Activated CD8-positive, alpha-beta T cell treated with anti-CD3 and anti-CD28 coated beads, Interleukin-2, amount 10 ng/mL, durations not matched to agents 7 days and 5 days (primary cell): ENCODE measurements at regions not wholly inside any gene's neighbourhood (a gene's known extent, or its start where the extent isn't known, plus 50 kb on each side); places are given as distances from the start of the nearest gene placed in this dataset.
"Not testable (repeated sequence)": the region's sequence is repeated elsewhere in the genome, so short reads cannot be mapped to it uniquely, and the experiment has no call there.

Experiments
- ATAC-seq: fragments of 150-1000 bp; cut with Tn5 transposase; one replicate; pipeline ENCODE4 v1.10.0; 2021; ENCODE audit warnings: moderate library complexity
- CTCF ChIA-PET: fragments of 350-600 bp; sonication (Branson Sonifier 250); formaldehyde crosslinking; loops from one replicate; lab custom pipeline; 2021; ENCODE audit warnings: antibody characterized with exemption; lab: Charles Lee
- POLR2A ChIA-PET: fragments of 350-600 bp; sonication (Branson Sonifier 250); formaldehyde crosslinking; loops from one replicate; lab custom pipeline; 2021; ENCODE audit warnings: antibody characterized with exemption; lab: Charles Lee
- DNase-seq: peaks from one replicate; pipeline ENCODE4 v3.0.0-alpha.2; 2020
- H3K27ac Mint-ChIP-seq: one replicate; pipeline ENCODE4 v1.8.0; 2021; ENCODE audit warnings: mild to moderate bottlenecking, mixed read lengths
- H3K27me3 Mint-ChIP-seq: one replicate; pipeline ENCODE4 v1.8.0; 2021; ENCODE audit warnings: low read depth, mixed read lengths
- H3K36me3 Mint-ChIP-seq: one replicate; pipeline ENCODE4 v1.8.0; 2021; ENCODE audit warnings: low read depth, mixed read lengths
- H3K4me1 Mint-ChIP-seq: one replicate; pipeline ENCODE4 v1.8.0; 2021; ENCODE audit warnings: low read depth, mixed read lengths
- H3K4me3 Mint-ChIP-seq: one replicate; pipeline ENCODE4 v1.8.0; 2021; ENCODE audit warnings: mild to moderate bottlenecking, mixed read lengths
- H3K9me3 Mint-ChIP-seq: one replicate; pipeline ENCODE4 v1.8.0; 2022; ENCODE audit warnings: mixed read lengths; ENCODE audit not compliant: insufficient read depth

DNA sequence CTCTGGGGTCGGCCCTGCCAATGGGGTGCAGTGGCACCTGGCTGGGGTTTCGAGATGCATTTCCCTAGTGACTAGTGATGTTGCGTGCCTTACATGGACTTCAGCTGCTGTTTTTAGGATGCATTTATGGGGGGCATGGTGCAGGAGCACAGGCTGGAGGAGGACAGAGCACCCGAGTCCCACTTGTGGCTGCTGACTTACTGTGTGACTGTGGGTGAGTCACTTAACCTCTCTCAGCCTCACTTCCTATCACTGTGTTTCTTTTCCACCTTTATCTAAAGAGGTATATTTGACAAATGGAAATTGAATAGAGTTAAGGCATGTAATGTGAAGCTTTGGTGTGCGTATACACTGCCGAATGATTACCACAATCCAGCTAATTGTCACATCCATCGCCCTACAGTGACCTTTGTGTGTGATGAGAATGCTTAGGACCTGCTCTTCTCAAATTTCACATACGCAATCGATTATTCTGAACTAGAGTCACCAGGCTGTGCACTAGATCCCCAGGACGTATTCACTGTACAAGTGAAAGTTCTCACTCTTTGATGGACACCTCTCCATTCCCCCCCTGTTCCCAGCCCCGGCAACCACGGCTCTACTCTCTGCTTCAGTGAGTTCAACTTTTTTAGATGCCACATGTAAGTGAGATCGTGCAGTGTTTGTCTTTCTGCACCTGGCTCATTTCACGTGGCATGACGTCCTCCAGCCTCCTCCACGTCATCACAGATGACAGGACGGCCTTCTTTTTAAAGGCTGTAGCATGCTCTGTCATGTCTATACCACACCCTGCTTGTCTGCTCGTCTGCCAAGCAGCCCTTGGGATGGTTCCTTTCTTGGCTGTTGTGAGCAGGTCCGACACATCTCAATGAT is 202.3 kb downstream of the NPIPB11 start:
- CTCF ChIA-PET, POLR2A ChIA-PET, H3K36me3 Mint-ChIP-seq, H3K4me3 Mint-ChIP-seq, H3K4me1 Mint-ChIP-seq, H3K27ac Mint-ChIP-seq, H3K27me3 Mint-ChIP-seq, ATAC-seq, DNase-seq: not testable (repeated sequence)
- peaks cover 14% of the 10 kb centered on the region for H3K9me3 Mint-ChIP-seq

DNA sequence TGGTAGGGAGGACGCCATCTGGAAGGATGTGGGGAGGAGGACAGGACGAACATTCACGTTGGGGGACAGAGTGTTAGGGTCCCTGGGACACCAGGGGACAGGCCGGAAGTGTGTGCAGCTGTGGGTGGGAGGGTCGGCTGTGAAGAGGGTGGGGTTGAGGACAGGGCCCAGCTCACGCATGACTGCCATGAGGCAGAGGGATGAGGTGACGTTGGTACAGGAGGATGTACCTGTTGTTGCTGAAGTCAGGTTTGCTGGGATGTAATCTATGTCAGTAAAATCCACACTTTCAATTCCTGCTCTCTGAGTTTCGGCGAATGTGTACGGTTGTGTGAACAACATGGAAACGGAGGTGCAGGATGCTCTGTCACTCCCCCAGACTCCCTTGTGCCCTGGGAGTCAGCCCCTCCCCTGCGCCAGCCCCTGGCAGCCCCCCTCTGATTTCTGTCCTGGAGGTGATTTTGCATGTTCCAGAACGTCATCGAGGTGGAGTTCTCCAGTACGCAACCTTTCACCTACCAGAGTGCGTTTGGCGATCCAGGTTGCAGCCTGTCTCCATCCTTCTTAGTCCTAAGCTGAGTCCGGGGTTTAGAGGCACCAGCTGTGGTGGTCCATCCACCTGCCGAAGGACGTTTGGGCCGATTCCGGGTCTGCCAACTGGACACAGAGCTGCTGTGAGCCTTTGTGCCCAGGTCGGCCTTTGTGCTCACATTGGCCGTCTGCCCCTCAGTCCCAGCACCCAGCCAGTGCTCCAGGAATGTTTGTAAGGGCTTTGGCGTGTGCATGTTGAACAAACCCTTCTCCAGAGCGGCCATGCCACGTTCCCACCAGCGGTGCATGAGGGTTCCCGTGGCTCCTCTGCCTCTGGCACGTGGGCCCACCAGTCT is 203.2 kb downstream of the NPIPB11 start:
- H3K36me3 Mint-ChIP-seq, H3K27me3 Mint-ChIP-seq, CTCF ChIA-PET, POLR2A ChIA-PET, ATAC-seq, DNase-seq, H3K27ac Mint-ChIP-seq, H3K4me1 Mint-ChIP-seq, H3K4me3 Mint-ChIP-seq: not testable (repeated sequence)
- H3K9me3 Mint-ChIP-seq = peaks cover 14% of the 10 kb centered on the region

DNA sequence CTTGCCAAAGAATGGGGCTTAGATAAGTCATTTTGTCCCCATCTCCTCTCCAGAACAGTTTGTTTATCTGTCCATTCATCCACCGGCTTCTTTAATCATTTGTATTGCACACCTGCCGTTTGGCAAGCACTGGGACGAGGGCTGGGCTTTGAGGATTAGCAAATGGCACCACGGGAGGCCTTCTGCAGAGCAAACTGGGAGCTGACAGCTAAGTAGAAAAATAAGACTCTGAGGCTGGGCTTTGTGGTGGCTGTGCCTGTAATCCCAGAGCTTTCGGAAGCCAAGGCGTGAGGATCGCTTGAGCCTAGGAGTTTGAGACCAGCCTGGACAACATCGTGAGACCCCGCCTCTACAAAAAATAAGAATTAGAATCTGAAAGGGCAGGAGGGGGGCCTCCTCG is 203.9 kb downstream of the NPIPB11 start:
- H3K9me3 Mint-ChIP-seq = peaks cover 14% of the 10 kb centered on the region
- H3K27me3 Mint-ChIP-seq, H3K36me3 Mint-ChIP-seq, CTCF ChIA-PET, H3K4me1 Mint-ChIP-seq, POLR2A ChIA-PET, ATAC-seq, DNase-seq, H3K27ac Mint-ChIP-seq, H3K4me3 Mint-ChIP-seq: not testable (repeated sequence)

DNA sequence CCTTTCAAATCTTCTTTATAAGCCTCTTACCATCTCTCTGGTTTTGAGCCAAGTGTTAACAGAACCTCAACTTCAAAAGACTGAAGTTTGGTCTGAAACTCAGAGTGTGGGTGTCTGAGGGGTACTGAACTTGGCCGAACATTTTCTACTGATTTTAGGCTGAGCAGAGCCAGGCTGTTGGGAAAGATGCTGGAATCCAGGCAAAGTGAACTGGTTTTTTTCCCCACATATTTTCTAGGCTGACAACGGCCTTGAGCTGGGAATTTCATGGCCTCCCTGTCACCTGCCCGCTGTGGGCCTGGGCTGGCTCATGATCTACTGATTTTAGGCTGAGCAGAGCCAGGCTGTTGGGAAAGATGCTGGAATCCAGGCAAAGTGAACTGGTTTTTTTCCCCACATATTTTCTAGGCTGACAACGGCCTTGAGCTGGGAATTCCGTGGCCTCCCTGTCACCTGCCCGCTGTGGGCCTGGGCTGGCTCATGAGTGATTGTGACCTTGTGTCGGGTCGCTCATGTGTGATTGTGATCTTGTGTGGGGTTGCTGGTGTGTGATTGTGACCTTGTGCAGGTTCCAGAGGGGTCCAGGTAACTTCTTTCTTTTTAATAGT is 204.4 kb downstream of the NPIPB11 start:
- ATAC-seq, H3K4me3 Mint-ChIP-seq, POLR2A ChIA-PET, H3K36me3 Mint-ChIP-seq, H3K27ac Mint-ChIP-seq, DNase-seq, CTCF ChIA-PET, H3K27me3 Mint-ChIP-seq, H3K4me1 Mint-ChIP-seq: not testable (repeated sequence)
- H3K9me3 Mint-ChIP-seq = peaks cover 14% of the 10 kb centered on the region

DNA sequence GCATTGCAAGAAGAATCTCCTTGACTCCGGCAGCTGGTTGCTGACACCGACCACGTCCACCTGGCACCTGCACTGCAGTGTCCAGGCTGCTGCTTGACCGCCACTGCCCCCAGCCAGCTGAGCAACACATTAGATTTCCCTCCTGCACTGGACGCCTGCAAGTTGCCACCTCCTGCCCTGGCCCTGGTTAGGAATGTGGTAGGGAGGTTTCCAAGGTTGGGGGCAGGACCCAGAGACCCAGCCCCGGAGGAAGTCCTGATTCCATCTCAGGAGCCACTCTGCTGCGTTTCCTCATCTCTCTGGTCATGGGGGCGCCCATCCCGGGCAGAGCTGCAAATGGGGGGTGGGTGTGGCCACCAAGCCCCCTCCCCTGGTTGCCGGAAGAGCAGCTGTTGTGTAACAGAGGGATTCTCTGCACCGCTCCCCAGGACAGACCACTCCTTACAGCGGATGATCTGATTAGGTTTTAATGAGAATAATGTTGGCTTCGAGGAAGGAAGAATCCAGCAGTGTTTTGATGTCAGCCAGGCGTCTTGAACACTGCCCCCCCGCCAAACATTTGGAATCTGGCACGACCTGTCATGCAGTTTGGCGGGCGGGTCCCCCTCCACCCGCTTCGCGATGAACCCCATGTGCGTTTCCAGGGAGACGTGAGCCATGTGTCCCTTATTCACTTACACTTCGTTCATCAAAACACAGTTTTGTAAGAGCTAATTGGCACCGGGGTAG is 205.1 kb downstream of the NPIPB11 start:
- CTCF ChIA-PET, H3K36me3 Mint-ChIP-seq, POLR2A ChIA-PET, ATAC-seq, DNase-seq, H3K27me3 Mint-ChIP-seq, H3K4me1 Mint-ChIP-seq, H3K27ac Mint-ChIP-seq, H3K9me3 Mint-ChIP-seq, H3K4me3 Mint-ChIP-seq: not testable (repeated sequence)

DNA sequence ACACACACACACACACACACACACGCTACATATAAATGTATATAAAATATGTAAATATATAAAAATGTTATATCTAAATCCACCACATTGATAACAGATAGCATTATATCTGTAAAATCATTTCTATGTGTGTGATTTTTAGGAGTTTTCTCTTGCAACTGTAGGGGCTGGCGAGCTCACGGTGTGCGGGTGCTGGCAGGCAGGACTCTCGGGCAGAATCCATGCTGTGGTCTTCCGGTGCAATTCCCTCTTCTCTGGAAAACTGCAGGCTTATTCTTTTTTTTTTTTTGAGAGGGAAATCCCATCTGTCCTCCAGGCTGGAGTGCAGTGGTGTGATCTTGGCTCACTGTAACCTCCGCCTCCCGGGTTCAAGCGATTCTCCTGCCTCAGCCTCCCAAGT is 205.8 kb downstream of the NPIPB11 start:
- not testable (repeated sequence) for ATAC-seq

DNA sequence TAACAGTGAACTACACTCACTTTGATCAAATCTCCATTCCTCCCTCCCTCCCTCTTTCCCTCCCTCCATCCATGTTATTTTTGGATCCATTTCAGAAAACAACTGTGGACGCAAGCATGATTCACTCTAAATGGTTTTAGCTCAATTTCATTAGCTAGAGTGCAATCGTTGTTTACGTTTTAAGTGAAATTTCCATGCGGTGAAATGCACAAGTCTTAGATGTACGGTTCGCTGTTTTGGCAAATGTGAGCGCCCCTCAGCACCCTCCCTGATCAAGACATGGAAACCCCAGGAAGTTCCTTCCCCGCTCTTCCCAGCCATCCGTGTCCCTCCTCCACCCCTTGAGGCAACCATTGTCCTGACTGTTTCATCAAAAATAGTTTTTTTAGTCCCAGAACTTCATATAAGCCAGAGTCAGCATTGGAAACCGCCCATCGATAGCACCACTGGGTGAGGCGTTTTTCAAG is 206.3 kb downstream of the NPIPB11 start:
- H3K4me3 Mint-ChIP-seq, CTCF ChIA-PET, H3K4me1 Mint-ChIP-seq, POLR2A ChIA-PET, H3K36me3 Mint-ChIP-seq, H3K27me3 Mint-ChIP-seq, ATAC-seq, DNase-seq, H3K9me3 Mint-ChIP-seq, H3K27ac Mint-ChIP-seq: not testable (repeated sequence)

More for the DNA sequence above, 205.8 kb downstream of the NPIPB11 start:
- H3K27ac Mint-ChIP-seq, DNase-seq, H3K4me3 Mint-ChIP-seq, H3K9me3 Mint-ChIP-seq, H3K4me1 Mint-ChIP-seq, H3K27me3 Mint-ChIP-seq, H3K36me3 Mint-ChIP-seq, POLR2A ChIA-PET, CTCF ChIA-PET: not testable (repeated sequence)

DNA sequence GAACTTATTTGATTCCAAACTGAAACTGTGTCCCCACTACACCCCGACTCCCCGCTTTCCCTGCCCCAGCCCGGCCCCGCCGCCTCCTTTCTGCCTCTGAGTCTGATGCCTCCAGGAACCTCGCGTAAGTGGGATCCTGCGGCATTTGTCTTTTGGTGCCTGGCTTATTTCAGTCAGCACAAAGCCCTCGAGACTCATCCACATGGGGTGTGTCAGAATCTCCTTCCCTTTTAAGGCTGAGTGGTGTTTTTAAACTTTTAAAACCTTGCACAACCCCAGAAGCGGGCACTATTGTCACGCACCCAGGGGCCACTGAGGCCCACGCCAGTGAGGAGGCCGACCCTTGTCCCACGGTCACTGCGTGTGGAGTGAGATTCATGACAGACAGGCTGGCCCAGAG is 206.9 kb downstream of the NPIPB11 start:
- H3K27ac Mint-ChIP-seq, DNase-seq, H3K36me3 Mint-ChIP-seq, H3K27me3 Mint-ChIP-seq, H3K4me3 Mint-ChIP-seq, H3K4me1 Mint-ChIP-seq, POLR2A ChIA-PET, H3K9me3 Mint-ChIP-seq, CTCF ChIA-PET, ATAC-seq: not testable (repeated sequence)

DNA sequence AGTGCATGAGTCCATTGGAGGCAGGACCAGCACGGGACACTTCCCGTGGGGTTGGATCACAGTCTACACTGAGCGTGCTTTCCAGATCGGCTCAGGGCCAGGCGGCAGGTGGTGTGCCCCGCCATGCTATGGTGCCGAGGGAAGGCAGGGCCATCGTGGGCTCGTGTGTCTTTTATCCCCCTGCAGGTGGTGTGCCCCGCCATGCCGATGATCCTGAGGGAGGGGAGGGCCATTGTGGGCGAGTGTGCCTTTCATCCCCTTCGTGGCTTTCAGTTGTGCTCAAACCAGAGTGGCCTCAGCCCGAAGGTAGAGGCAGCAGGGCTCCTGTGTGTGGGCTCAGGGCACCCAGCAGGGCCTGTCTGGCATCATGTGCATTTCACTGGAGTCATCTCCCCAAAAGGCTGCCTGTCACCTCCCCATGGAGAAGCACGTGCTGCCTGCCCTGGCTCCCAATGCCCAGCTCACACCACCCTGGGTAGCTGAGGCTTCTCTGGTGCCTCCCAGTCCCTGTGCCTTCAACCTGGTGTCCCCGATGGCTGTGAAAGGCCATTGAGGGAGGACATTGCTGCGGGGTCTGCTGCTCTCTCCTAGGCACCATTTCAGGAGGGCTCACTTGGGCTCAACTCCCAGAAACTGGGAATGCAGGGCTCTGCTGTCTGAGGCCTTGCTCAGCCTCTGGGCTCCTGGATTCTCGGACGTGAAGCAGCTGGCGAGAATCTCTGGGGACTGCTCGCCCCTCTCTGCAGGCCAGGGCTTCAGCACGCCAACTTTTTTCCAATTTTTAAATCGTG is 207.6 kb downstream of the NPIPB11 start:
- H3K4me3 Mint-ChIP-seq = no peak overlapping the region
- H3K4me1 Mint-ChIP-seq = no peaks in the 10 kb centered on the region
- ATAC-seq = no peak
- no peak for DNase-seq
- H3K27ac Mint-ChIP-seq = no peak overlapping the region
- no peaks in the 10 kb centered on the region for H3K36me3 Mint-ChIP-seq
- CTCF ChIA-PET = no interaction called here
- H3K27me3 Mint-ChIP-seq = no peaks in the 10 kb centered on the region
- POLR2A ChIA-PET = no interaction called here
- no peaks in the 10 kb centered on the region for H3K9me3 Mint-ChIP-seq

DNA sequence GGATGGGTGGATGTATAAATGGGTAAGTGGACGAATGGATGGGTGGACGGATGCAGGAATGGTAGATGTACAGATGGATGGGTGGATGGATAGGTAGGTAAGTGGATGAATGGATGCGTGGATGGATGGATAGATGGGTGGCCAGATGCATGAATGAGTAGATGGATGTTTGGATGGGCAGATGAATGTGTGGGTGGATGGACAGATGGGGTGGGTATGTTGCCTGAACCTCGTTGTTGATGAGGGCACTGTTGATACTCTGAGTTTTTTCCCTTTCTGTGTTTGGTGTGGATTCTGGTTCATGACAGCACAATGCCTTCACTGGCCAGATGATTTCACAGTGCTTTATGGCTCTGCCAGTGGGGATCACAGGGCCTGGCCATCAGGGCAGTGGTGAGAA is 208.3 kb downstream of the NPIPB11 start:
- POLR2A ChIA-PET = no interaction called here
- no peaks in the 10 kb centered on the region for H3K4me1 Mint-ChIP-seq
- H3K36me3 Mint-ChIP-seq = no peaks in the 10 kb centered on the region
- H3K27me3 Mint-ChIP-seq = no peaks in the 10 kb centered on the region
- ATAC-seq (no peak), DNase-seq (no peak)
- H3K9me3 Mint-ChIP-seq = no peaks in the 10 kb centered on the region
- CTCF ChIA-PET = no interaction called here
- H3K27ac Mint-ChIP-seq = no peak overlapping the region
- H3K4me3 Mint-ChIP-seq = no peak overlapping the region
